K562 (cell line): ENCODE measurements at regions not wholly inside any gene's neighbourhood (a gene's known extent, or its start where the extent isn't known, plus 50 kb on each side); places are given as distances from the start of the nearest gene placed in this dataset.

Experiments used
- ATAC-seq: fragments of 200-7000 bp; cut with Tn5 transposase; 3 replicates; pipeline ENCODE4 v1.9.1; 2020; ENCODE audit warnings: moderate library complexity
- BruUV-seq: library from RNA; stranded (reverse); fragments of 400-500 nt; replicated peaks from 2 replicates; lab custom pipeline; 2021; lab: Mats Ljungman, UMichigan
- CTCF ChIA-PET: fragments of 300-600 bp; formaldehyde crosslinking; extraction: SDS; loops from one replicate; lab custom pipeline; 2021; ENCODE audit warnings: low intra/inter-chr PET ratio; lab: Yijun Ruan, JAX
- POLR2A ChIA-PET: fragments of 300-600, 350-650 bp; sonication (Branson Sonifier 250); formaldehyde crosslinking; extraction: SDS; loops from one replicate; lab custom pipeline; 2021; ENCODE audit warnings: antibody characterized with exemption, inconsistent platforms; lab: Yijun Ruan, JAX
- DNase-seq, 4 experiments: peaks; one replicate each; pipeline versions ENCODE4 v3.0.0 to v3.0.0-alpha.2; 2011 to 2018; ENCODE audit warnings: low spot score in 3 of 4, mixed read lengths in 3 of 4; ENCODE audit errors: extremely low read depth in 1 of 4
- FAIRE-seq: peaks from 2 replicates; lab custom pipeline; 2011; peaks lifted over from hg19 to GRCh38; lab: Jason Lieb, UNC
- H2AFZ ChIP-seq: 2 replicates; pipeline ENCODE4 v1.6.0; 2011; ENCODE audit warnings: low read depth, low read length, control low read depth, inconsistent platforms
- H3K27ac ChIP-seq: fragments of 200-600 bp; 3 replicates; pipeline ENCODE4 v1.8.0; 2011; ENCODE audit warnings: low read depth, mild to moderate bottlenecking, control low read depth, inconsistent platforms, low read length, moderate library complexity, mixed read lengths; ENCODE audit errors: extremely low read depth
- H3K27me3 ChIP-seq, 2 experiments: fragments of 300-600 bp in 1 of 2; 2 replicates in 1 of 2; 3 replicates in 1 of 2; pipeline versions ENCODE4 v1.6.0 to v1.8.0; 2011; ENCODE audit warnings: inconsistent platforms in 2 of 2, low read length in 2 of 2, mild to moderate bottlenecking in 1 of 2, mixed read lengths in 1 of 2, moderate library complexity in 1 of 2; ENCODE audit not compliant: control insufficient read depth in 2 of 2, insufficient read depth in 2 of 2
- H3K36me3 ChIP-seq: fragments of 300-600 bp; 3 replicates; pipeline ENCODE4 v1.8.0; 2011; ENCODE audit warnings: mild to moderate bottlenecking, low read length, inconsistent platforms; ENCODE audit not compliant: control insufficient read depth, insufficient read depth
- H3K4me1 ChIP-seq, 2 experiments: fragments of 200-600 bp in 1 of 2; replicated peaks in 1 of 2; 2 replicates in 1 of 2; 3 replicates in 1 of 2; pipeline versions ENCODE4 v1.5.1 to v1.8.0; 2011; ENCODE audit warnings: inconsistent platforms in 2 of 2, low read length in 2 of 2, mild to moderate bottlenecking in 1 of 2, mixed read lengths in 1 of 2, moderate library complexity in 1 of 2; ENCODE audit not compliant: control insufficient read depth in 2 of 2, insufficient read depth in 2 of 2
- H3K4me2 ChIP-seq: 2 replicates; pipeline ENCODE4 v1.6.1; 2011; ENCODE audit warnings: low read length, control low read depth, inconsistent platforms, mixed read lengths; ENCODE audit not compliant: insufficient read depth
- H3K4me3 ChIP-seq: fragments of 200-600 bp; sonication (generic), shearing (Covaris generic); 2 replicates; pipeline ENCODE4 v1.5.1; 2016; ENCODE audit warnings: control low read depth, inconsistent platforms
- H3K79me2 ChIP-seq: fragments of 200-600 bp; 3 replicates; pipeline ENCODE4 v1.8.0; 2011; ENCODE audit warnings: low read length, inconsistent platforms; ENCODE audit not compliant: control insufficient read depth, insufficient read depth
- H3K9ac ChIP-seq, 2 experiments: 2 replicates each; pipeline versions ENCODE4 v1.6.0 to v1.6.1; 2011; ENCODE audit warnings: low read depth in 2 of 2, low read length in 2 of 2, control low read depth in 1 of 2, inconsistent platforms in 1 of 2, mild to moderate bottlenecking in 1 of 2, mixed read lengths in 1 of 2; ENCODE audit not compliant: insufficient read depth in 1 of 2
- H3K9me1 ChIP-seq: one replicate; pipeline ENCODE4 v1.6.0; 2011; ENCODE audit warnings: inconsistent platforms, mild to moderate bottlenecking, low read length, moderate library complexity; ENCODE audit not compliant: control insufficient read depth, insufficient read depth
- H3K9me3 ChIP-seq: replicated peaks from 2 replicates; pipeline ENCODE4 v1.5.1; 2011; ENCODE audit warnings: low read depth, low read length, inconsistent platforms; ENCODE audit not compliant: control insufficient read depth, insufficient read depth
- H4K20me1 ChIP-seq: replicated peaks from 2 replicates; pipeline ENCODE4 v1.6.1; 2011; ENCODE audit warnings: low read length, inconsistent platforms, mixed read lengths; ENCODE audit not compliant: control insufficient read depth, insufficient read depth
- ARHGAP35 ChIP-seq: fragments of 450-650 bp; IDR thresholded peaks from 2 replicates; pipeline ENCODE4 v1.6.1; 2018; ENCODE audit not compliant: partially characterized antibody
- CBX2 ChIP-seq: fragments of 200-600 bp; sonication (generic); IDR thresholded peaks from one replicate; pipeline ENCODE4 v1.6.1; 2012; ENCODE audit warnings: mild to moderate bottlenecking, low read length, inconsistent platforms; ENCODE audit not compliant: insufficient read depth, poor library complexity, severe bottlenecking
- ETV1 ChIP-seq: fragments of 450-650 bp; conservative IDR thresholded peaks from 2 replicates; pipeline ENCODE4 v1.6.1; 2016; ENCODE audit warnings: missing genetic modification characterization, control low read depth, low read depth, missing compliant biosample characterization
- NONO ChIP-seq, 2 experiments: fragments of 200-400 bp in 1 of 2; fragments of 450-650 bp in 1 of 2; formaldehyde crosslinking in 1 of 2; IDR thresholded peaks; 2 replicates each; pipeline ENCODE4 v1.6.1; 2017; ENCODE audit warnings: low read depth in 2 of 2, mild to moderate bottlenecking in 2 of 2, moderate library complexity in 2 of 2, low read length in 1 of 2
- PHF20 ChIP-seq: fragments of 450-650 bp; IDR thresholded peaks from 2 replicates; pipeline ENCODE4 v1.6.1; 2018; ENCODE audit not compliant: partially characterized antibody
- PKNOX1 ChIP-seq: fragments of 450-650 bp; IDR thresholded peaks from 2 replicates; pipeline ENCODE4 v1.6.1; 2016
- PYGO2 ChIP-seq: fragments of 450-650 bp; IDR thresholded peaks from 2 replicates; pipeline ENCODE4 v1.6.1; 2016; ENCODE audit warnings: mild to moderate bottlenecking, missing genetic modification characterization, moderate library complexity, missing compliant biosample characterization
- RBM25 ChIP-seq: fragments of 200-400 bp; formaldehyde crosslinking; IDR thresholded peaks from 2 replicates; pipeline ENCODE4 v1.6.1; 2018; ENCODE audit warnings: low read length, low read depth, moderate library complexity; ENCODE audit not compliant: severe bottlenecking
- RERE ChIP-seq: sonication (generic); formaldehyde crosslinking; IDR thresholded peaks from 2 replicates; pipeline ENCODE4 v1.8.0; 2023; ENCODE audit warnings: missing genetic modification reagents, mild to moderate bottlenecking, borderline replicate concordance
- RFX1 ChIP-seq: fragments of 450-650 bp; IDR thresholded peaks from 2 replicates; pipeline ENCODE4 v1.6.1; 2016; ENCODE audit warnings: mild to moderate bottlenecking, moderate library complexity
- SLC30A9 ChIP-seq: fragments of 250-450 bp; sonication (Bioruptor Pico); IDR thresholded peaks from 2 replicates; pipeline ENCODE4 v1.8.0; 2022; ENCODE audit warnings: mild to moderate bottlenecking, moderate library complexity
- TOE1 ChIP-seq, 2 experiments: fragments of 450-650 bp in 1 of 2; sonication (generic) in 1 of 2; formaldehyde crosslinking in 1 of 2; IDR thresholded peaks; 2 replicates each; pipeline versions ENCODE4 v1.7.1 to v1.8.0; 2016 to 2022; ENCODE audit warnings: borderline replicate concordance in 2 of 2, mild to moderate bottlenecking in 2 of 2, antibody characterized with exemption in 1 of 2, inconsistent platforms in 1 of 2, low read depth in 1 of 2, missing genetic modification reagents in 1 of 2, moderate library complexity in 1 of 2
- WGBS: fragments of 100-300 bp; shearing (Covaris generic); methylation state at CpG from one replicate; pipeline ENCODE4 v1.1.6; 2016; ENCODE audit warnings: low coverage, mixed read lengths; ENCODE audit not compliant: insufficient coverage; ENCODE audit errors: missing lambda C conversion rate; 5-methylcytosine and 5-hydroxymethylcytosine counted together
- in situ Hi-C: fragments of 300-500 bp; cut with MboI; formaldehyde crosslinking; loops from 4 replicates; pipeline ENCODE4 v1.15.0; 2018; ENCODE audit warnings: inconsistent platforms, mixed read lengths
- intact Hi-C: fragments of 100-400 bp; cut with micrococcal nuclease; formaldehyde crosslinking; loops from 2 replicates; pipeline ENCODE4 v1.14.2; 2022
- TF ChIP-seq, protein P1 (sequence below): IDR thresholded peaks from 3 replicates; pipeline ENCODE4 v1.6.1; 2011; ENCODE audit warnings: borderline replicate concordance, mild to moderate bottlenecking; ENCODE audit not compliant: insufficient read length, insufficient read depth

GRCh38 chr3:187960820-187961219 is 193.1 kb upstream of the LPP start (continued):
- TF ChIP-seq, protein P1, sequence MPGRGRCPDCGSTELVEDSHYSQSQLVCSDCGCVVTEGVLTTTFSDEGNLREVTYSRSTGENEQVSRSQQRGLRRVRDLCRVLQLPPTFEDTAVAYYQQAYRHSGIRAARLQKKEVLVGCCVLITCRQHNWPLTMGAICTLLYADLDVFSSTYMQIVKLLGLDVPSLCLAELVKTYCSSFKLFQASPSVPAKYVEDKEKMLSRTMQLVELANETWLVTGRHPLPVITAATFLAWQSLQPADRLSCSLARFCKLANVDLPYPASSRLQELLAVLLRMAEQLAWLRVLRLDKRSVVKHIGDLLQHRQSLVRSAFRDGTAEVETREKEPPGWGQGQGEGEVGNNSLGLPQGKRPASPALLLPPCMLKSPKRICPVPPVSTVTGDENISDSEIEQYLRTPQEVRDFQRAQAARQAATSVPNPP: no peak
- TF ChIP-seq PHF20 (no peak), SLC30A9 (CRISPR knock-in tag) (no peak), RBM25 (no peak), ARHGAP35 (no peak)

GRCh38 chr3:187961366-187961765 is 192.6 kb upstream of the LPP start:
- intact Hi-C loops: no loop called here
- CTCF ChIA-PET: no interaction called here
- no peak overlapping the region for H3K27ac ChIP-seq
- TF ChIP-seq CBX2 (no peak), RFX1 (no peak), RERE (CRISPR knock-in tag) (no peak), ETV1 (tag) (no peak), PKNOX1 (no peak), PYGO2 (no peak), TOE1 (IDR thresholded peaks at IDR 0.05; ENCODE audit: borderline replicate concordance) (no peak), TOE1 (CRISPR knock-in tag; IDR thresholded peaks at IDR 0.05; ENCODE audit: borderline replicate concordance, low read depth) (no peak), NONO (IDR thresholded peaks at IDR 0.05; ENCODE audit: low read depth in 2 of 2, low read length in 1 of 2) (no peak)

More at GRCh38 chr3:187961366-187961765, 192.6 kb upstream of the LPP start:
- H3K9me3 ChIP-seq: no peaks in the 10 kb centered on the region
- in situ Hi-C loops: no loop called here
- H3K4me3 ChIP-seq: no peak overlapping the region
- POLR2A ChIA-PET: interaction anchor here (1.2 kb wide), 1 partner anchor 24 kb away, joined by 3 read pairs; no protein-coding TSS in a partner anchor
- no TSS peak for BruUV-seq
- H3K9me1 ChIP-seq: no peaks in the 10 kb centered on the region
- FAIRE-seq (no peak), DNase-seq (no peak), ATAC-seq (no peak)
- no peaks in the 10 kb centered on the region for H3K36me3 ChIP-seq
- WGBS: 4% methylated on average over 2 of the region's 2 CpGs
- no peak overlapping the region for H3K9ac ChIP-seq
- H3K27me3 ChIP-seq: no peaks in the 10 kb centered on the region; a peak in 1 of 5 replicates
- H3K4me1 ChIP-seq: no peaks in the 10 kb centered on the region
- H4K20me1 ChIP-seq: no peaks in the 10 kb centered on the region
- H3K4me2 ChIP-seq: no peak overlapping the region
- no peak overlapping the region for H2AFZ ChIP-seq
- no peaks in the 10 kb centered on the region for H3K79me2 ChIP-seq
